ENCODE measurements at regions not wholly inside any gene's neighbourhood (a gene's known extent, or its start where the extent isn't known, plus 50 kb on each side); places are given as distances from the start of the nearest gene placed in this dataset.

DNA sequence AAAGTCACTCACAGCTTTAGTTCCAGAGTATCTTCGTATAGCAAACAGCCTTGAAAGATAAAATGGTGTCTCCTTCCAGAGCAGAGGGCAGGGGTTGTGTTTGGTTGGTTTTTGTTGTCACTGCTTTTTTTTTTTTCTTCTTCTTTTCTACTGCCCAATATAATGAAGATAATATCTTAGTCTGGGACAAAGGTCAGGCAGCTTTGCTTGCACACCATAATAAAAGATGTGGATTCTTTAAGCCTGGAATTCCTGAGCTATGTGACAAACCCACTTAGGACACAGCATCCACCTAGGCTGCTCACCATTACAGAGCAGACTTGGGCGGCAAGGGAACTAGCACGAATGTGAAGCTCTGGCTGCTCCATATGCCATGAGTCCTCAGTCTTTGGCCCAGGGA, 165.6 kb upstream of the MIR17HG start:
- Histone ChIP-seq H3K27me3 (ENCODE audit: insufficient read depth, low read length) (no peaks in the 10 kb centered on the region), H3K9ac (ENCODE audit: low read depth, low read length) (no peak overlapping the region)

DNA sequence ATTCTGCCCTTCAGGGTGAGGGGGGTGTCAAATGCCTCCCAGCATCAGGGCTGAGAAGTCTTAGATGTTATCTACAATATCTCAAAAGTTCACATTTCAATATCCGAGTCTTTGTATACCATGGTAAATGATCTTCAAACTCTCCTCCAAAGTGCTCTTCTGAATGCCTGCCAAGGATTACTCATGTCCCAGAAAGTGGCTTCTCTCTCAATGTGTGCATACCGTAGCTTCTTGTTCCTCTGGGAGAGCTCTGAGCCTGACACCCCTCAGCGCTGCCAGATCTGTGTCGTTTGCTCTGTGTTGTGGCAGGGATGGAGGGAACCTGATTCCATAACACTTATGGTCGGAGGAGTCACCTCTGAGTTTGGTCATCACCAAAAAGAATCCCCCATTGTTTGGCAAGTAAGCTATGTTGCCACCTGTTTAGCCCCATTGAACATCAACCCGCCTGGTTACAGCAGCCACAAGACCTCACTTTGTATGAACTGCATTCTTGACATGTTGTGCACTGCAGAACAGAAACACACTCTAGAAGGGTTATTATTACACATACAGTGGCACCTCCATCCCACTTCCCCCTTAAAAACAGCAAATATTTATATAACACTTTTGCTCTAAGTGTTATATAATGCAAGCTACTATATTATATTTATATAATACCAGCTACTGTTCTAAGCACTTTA, 163.1 kb upstream of the MIR17HG start:
- no peaks in the 10 kb centered on the region for H3K9me3 ChIP-seq (ENCODE audit: insufficient read depth, low read depth, low read length)
- no peaks in the 10 kb centered on the region for H3K4me1 ChIP-seq (ENCODE audit: insufficient read depth, low read length)
- H3K27me3 ChIP-seq (ENCODE audit: insufficient read depth, low read length), result no peaks in the 10 kb centered on the region
- H3K36me3 ChIP-seq (ENCODE audit: insufficient read depth, low read depth, low read length), result no peaks in the 10 kb centered on the region
- no peak overlapping the region for H3K27ac ChIP-seq (ENCODE audit: low read length)
- no peak overlapping the region for H3K4me3 ChIP-seq (ENCODE audit: low read length)
- H3K9ac ChIP-seq (ENCODE audit: low read depth, low read length), result no peak overlapping the region

More for the DNA sequence above, 165.6 kb upstream of the MIR17HG start:
- Histone ChIP-seq H3K4me1 (ENCODE audit: insufficient read depth, low read length) (no peaks in the 10 kb centered on the region), H3K9me3 (ENCODE audit: insufficient read depth, low read depth, low read length) (no peaks in the 10 kb centered on the region), H3K36me3 (ENCODE audit: insufficient read depth, low read depth, low read length) (no peaks in the 10 kb centered on the region), H3K27ac (ENCODE audit: low read length) (no peak overlapping the region), H3K4me3 (ENCODE audit: low read length) (no peak overlapping the region)

DNA sequence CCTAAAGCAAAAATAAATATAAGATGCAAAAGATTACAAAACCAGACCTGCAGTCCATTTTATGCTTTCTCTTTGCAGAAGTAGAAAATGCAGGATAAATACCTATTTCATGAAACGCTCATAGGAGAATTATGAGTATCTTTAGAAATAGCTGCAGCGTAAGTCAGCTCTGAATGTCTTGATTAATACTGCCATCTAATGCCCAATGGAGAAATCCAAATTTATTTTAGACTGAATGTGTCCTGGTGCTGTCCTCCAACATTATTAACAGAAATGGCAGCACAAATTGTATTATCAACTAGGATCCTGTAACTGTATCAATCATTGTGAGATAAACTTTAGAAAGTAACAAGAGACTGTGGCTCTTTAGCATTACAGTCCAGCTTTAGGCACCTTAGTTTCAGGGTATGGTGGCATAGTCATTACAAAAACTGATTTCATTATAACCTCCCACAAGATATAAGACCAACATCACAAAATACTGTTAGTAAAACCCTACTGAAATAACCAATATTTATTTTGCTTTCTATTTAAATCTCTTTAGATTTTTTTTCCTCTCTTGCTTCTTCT, 162.1 kb upstream of the MIR17HG start:
- no peak overlapping the region for H3K27ac ChIP-seq (ENCODE audit: low read length)
- no peaks in the 10 kb centered on the region for H3K27me3 ChIP-seq (ENCODE audit: insufficient read depth, low read length)
- H3K9ac ChIP-seq (ENCODE audit: low read depth, low read length), result no peak overlapping the region
- no peaks in the 10 kb centered on the region for H3K4me1 ChIP-seq (ENCODE audit: insufficient read depth, low read length)
- H3K9me3 ChIP-seq (ENCODE audit: insufficient read depth, low read depth, low read length), result no peaks in the 10 kb centered on the region
- no peak overlapping the region for H3K4me3 ChIP-seq (ENCODE audit: low read length)
- H3K36me3 ChIP-seq (ENCODE audit: insufficient read depth, low read depth, low read length), result no peaks in the 10 kb centered on the region

DNA sequence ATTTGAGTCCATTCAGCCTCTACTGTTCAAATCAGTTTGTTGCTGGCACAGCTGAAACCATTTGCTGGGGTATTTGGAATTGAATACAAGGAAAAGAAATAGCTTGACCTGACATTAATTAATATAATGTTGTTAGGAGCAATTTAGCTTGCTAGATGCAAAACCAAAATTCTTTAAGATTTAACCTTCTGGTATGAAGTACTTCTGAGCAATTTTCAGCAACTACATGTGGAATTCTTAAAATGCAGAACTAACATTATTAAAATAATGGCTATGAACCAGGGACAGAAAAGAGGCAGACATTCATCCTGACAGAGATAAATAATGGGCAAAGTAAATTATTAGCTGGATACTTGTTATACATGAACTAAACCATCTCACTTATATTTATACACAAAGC, 160.0 kb upstream of the MIR17HG start:
- Histone ChIP-seq H3K9me3 (ENCODE audit: insufficient read depth, low read depth, low read length) (no peaks in the 10 kb centered on the region), H3K27ac (ENCODE audit: low read length) (no peak overlapping the region), H3K4me1 (ENCODE audit: insufficient read depth, low read length) (no peaks in the 10 kb centered on the region), H3K9ac (ENCODE audit: low read depth, low read length) (no peak overlapping the region), H3K27me3 (ENCODE audit: insufficient read depth, low read length) (no peaks in the 10 kb centered on the region), H3K36me3 (ENCODE audit: insufficient read depth, low read depth, low read length) (no peaks in the 10 kb centered on the region), H3K4me3 (ENCODE audit: low read length) (no peak overlapping the region)

DNA sequence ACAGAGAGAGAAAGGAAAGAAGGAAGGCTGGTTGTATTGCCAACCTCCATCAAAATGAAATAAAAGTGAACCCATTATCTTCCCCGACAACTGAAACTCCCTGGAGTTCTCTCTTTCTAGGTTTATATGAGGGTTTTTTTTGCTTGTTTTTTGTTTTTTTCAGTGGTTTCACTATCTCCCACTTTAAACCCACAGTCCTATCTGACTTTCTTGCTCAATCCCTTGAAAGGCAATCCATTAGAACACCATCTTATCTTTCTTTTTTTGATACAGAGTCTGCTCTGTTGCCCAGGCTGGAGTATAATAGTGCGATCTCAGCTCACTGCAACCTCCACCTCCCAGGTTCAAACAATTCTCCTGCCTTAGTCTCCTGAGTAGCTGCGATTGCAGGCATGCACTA, 158.0 kb upstream of the MIR17HG start:
- Histone ChIP-seq H3K4me3 (ENCODE audit: low read length) (no peak overlapping the region), H3K4me1 (ENCODE audit: insufficient read depth, low read length) (no peaks in the 10 kb centered on the region), H3K36me3 (ENCODE audit: insufficient read depth, low read depth, low read length) (no peaks in the 10 kb centered on the region), H3K9me3 (ENCODE audit: insufficient read depth, low read depth, low read length) (no peaks in the 10 kb centered on the region), H3K27me3 (ENCODE audit: insufficient read depth, low read length) (no peaks in the 10 kb centered on the region), H3K9ac (ENCODE audit: low read depth, low read length) (no peak overlapping the region), H3K27ac (ENCODE audit: low read length) (no peak overlapping the region)

DNA sequence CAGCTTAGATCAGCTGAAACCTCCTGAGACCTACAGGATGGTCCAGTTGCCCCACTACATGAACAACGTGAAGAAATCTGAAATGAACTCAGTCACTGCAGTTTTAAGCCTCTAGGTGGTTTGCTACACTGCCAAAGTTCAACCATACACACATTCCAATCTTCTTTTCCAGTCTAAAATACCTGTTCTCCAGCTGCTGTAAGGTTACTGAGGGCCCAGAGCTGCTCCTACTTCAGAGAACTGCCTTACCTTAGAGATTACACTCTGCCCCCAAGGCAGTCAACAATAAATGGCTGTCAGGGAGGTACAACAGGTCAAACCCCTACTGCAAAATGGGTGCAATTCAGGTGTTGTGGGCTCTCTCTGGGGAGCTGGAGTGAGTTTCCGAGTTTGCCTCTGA, 154.1 kb upstream of the MIR17HG start:
- H3K27me3 ChIP-seq (ENCODE audit: insufficient read depth, low read length), result no peaks in the 10 kb centered on the region
- H3K4me3 ChIP-seq (ENCODE audit: low read length), result no peak overlapping the region
- no peak overlapping the region for H3K9ac ChIP-seq (ENCODE audit: low read depth, low read length)
- H3K4me1 ChIP-seq (ENCODE audit: insufficient read depth, low read length), result no peaks in the 10 kb centered on the region
- H3K9me3 ChIP-seq (ENCODE audit: insufficient read depth, low read depth, low read length), result no peaks in the 10 kb centered on the region
- no peak overlapping the region for H3K27ac ChIP-seq (ENCODE audit: low read length)
- H3K36me3 ChIP-seq (ENCODE audit: insufficient read depth, low read depth, low read length), result no peaks in the 10 kb centered on the region

DNA sequence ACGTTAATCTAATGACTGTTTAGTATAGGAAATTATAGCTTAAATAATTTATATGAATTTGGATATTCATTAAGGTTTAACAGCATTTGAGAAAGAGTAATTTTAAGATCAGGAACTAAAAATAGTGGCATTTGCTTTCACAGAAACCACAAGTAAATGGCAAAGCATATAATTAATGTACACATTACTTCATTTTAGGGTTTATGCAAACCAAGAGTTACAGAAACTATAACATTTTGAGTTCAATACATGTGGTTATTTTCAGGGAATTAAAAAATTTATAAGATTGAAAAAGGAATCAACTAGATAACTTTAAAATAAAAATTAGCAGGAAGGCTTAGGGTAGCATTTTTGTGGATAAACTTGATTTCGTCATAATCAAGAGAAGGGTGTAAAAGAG, 151.7 kb upstream of the MIR17HG start:
- Histone ChIP-seq H3K36me3 (ENCODE audit: insufficient read depth, low read depth, low read length) (no peaks in the 10 kb centered on the region), H3K9me3 (ENCODE audit: insufficient read depth, low read depth, low read length) (no peaks in the 10 kb centered on the region), H3K27ac (ENCODE audit: low read length) (no peak overlapping the region), H3K4me1 (ENCODE audit: insufficient read depth, low read length) (no peaks in the 10 kb centered on the region), H3K9ac (ENCODE audit: low read depth, low read length) (no peak overlapping the region), H3K27me3 (ENCODE audit: insufficient read depth, low read length) (no peaks in the 10 kb centered on the region), H3K4me3 (ENCODE audit: low read length) (no peak overlapping the region)

DNA sequence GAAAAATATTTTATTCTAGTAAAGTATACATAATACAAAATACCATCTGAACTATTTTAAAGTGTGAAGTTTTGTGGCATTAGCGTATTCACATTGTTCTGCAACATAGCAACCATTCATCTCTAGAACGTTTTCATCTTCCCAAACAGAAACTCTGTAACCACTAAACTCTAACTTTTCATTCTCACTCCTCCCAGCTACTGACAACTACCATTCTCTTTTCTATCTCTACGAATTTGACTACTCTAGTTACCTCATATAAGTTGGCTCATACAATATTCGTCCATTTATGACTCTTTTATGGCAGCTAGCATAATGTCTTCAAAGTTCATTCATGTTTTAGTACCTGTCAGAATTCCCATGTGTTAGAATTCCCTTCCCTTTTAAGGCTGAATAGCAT, 150.5 kb upstream of the MIR17HG start:
- Histone ChIP-seq H3K36me3 (ENCODE audit: insufficient read depth, low read depth, low read length) (no peaks in the 10 kb centered on the region), H3K9me3 (ENCODE audit: insufficient read depth, low read depth, low read length) (no peaks in the 10 kb centered on the region), H3K27ac (ENCODE audit: low read length) (no peak overlapping the region), H3K27me3 (ENCODE audit: insufficient read depth, low read length) (no peaks in the 10 kb centered on the region), H3K9ac (ENCODE audit: low read depth, low read length) (no peak overlapping the region), H3K4me3 (ENCODE audit: low read length) (no peak overlapping the region), H3K4me1 (ENCODE audit: insufficient read depth, low read length) (no peaks in the 10 kb centered on the region)

DNA sequence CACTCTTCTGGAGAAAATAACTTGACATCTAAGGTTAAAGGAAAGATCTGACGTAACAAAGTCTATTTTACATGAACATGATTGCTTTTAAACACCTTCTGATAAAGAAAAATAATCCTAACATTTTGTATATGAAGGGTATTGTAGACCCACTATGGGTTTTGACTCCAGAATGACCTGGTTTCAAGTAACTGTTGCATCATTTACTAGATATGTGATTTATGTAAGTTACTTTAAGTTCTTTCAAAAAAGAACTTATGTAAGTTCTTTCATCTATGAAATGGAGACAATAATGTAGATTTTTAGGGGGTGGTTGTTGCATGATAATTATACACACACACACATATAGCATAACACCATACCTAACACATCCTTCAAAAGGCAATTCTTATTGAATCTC, 147.6 kb upstream of the MIR17HG start:
- Histone ChIP-seq H3K27me3 (ENCODE audit: insufficient read depth, low read length) (no peaks in the 10 kb centered on the region), H3K4me3 (ENCODE audit: low read length) (no peak overlapping the region), H3K36me3 (ENCODE audit: insufficient read depth, low read depth, low read length) (no peaks in the 10 kb centered on the region), H3K4me1 (ENCODE audit: insufficient read depth, low read length) (peaks cover 11% of the 10 kb centered on the region), H3K9ac (ENCODE audit: low read depth, low read length) (no peak overlapping the region), H3K27ac (ENCODE audit: low read length) (no peak overlapping the region), H3K9me3 (ENCODE audit: insufficient read depth, low read depth, low read length) (no peaks in the 10 kb centered on the region)

DNA sequence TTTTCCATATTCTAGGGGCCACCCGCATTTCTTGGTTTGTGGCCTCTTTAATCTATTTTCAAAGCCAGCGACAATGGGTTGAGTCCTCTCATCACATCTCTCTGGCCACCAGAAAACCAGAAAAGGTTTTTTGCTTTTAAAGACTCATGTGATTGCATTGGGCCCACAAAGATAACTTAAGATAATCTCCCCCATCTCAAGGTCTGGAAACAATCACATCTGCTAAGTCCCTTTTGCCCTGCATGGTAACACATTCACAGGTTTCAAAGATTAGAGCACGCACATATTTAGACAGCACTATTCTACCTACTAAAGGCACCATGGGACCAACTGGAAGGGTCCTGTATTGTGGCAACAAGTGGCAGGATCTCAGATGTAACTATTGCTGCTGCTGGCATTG, 147.0 kb upstream of the MIR17HG start:
- peaks cover 11% of the 10 kb centered on the region for H3K4me1 ChIP-seq (ENCODE audit: insufficient read depth, low read length)
- H3K4me3 ChIP-seq (ENCODE audit: low read length), result no peak overlapping the region
- no peaks in the 10 kb centered on the region for H3K36me3 ChIP-seq (ENCODE audit: insufficient read depth, low read depth, low read length)
- H3K9ac ChIP-seq (ENCODE audit: low read depth, low read length), result no peak overlapping the region
- H3K9me3 ChIP-seq (ENCODE audit: insufficient read depth, low read depth, low read length), result no peaks in the 10 kb centered on the region
- no peak overlapping the region for H3K27ac ChIP-seq (ENCODE audit: low read length)
- no peaks in the 10 kb centered on the region for H3K27me3 ChIP-seq (ENCODE audit: insufficient read depth, low read length)

DNA sequence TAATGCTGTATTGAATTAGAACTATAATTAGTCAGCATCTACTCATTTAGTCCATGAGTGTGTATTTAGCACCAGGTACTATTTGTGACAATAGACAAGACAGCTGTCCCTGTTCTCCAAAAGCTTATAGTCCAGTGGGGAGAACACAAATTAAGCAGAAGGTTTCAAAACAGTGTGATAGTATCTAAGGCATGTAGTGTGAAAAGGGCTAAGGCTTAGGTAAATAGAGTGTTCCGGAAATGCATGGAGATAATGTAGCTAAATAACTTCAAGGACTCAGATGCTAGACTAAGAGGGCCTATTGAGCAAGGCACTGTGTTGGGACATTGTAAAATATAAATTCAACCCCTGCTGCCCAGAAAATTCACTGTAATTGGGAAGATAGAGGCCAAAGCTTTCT, 144.1 kb upstream of the MIR17HG start:
- Histone ChIP-seq H3K4me1 (ENCODE audit: insufficient read depth, low read length) (peaks cover 11% of the 10 kb centered on the region), H3K9ac (ENCODE audit: low read depth, low read length) (no peak overlapping the region), H3K27me3 (ENCODE audit: insufficient read depth, low read length) (no peaks in the 10 kb centered on the region), H3K27ac (ENCODE audit: low read length) (no peak overlapping the region), H3K9me3 (ENCODE audit: insufficient read depth, low read depth, low read length) (no peaks in the 10 kb centered on the region), H3K36me3 (ENCODE audit: insufficient read depth, low read depth, low read length) (no peaks in the 10 kb centered on the region), H3K4me3 (ENCODE audit: low read length) (no peak overlapping the region; the same call in 1 of the 2 replicates)

DNA sequence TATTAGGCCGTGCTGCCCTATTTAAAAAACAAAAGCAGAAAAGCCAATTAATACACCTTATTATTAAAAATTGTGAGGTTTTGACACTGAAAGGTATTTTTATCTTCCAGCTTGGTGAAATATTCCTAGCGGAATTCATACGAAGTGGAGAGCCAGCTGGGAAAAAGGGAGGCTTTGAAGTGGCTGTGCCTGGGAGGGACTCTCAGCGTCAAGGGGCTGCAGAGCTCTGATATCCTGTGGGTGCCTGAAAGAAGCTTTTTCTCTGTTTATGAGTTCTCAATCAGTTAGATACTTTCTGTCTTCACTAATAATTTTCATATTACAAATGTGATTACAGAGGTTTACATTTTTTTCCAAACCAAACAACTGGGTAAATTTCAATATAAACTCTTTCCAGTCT, 140.2 kb upstream of the MIR17HG start:
- H3K4me1 ChIP-seq (ENCODE audit: insufficient read depth, low read length), result peaks cover 12% of the 10 kb centered on the region
- H3K4me3 ChIP-seq (ENCODE audit: low read length), result no peak overlapping the region
- H3K9ac ChIP-seq (ENCODE audit: low read depth, low read length), result no peak overlapping the region
- H3K9me3 ChIP-seq (ENCODE audit: insufficient read depth, low read depth, low read length), result no peaks in the 10 kb centered on the region; the same call in 1 of the 2 replicates
- no peak overlapping the region for H3K27ac ChIP-seq (ENCODE audit: low read length)
- H3K27me3 ChIP-seq (ENCODE audit: insufficient read depth, low read length), result no peaks in the 10 kb centered on the region
- H3K36me3 ChIP-seq (ENCODE audit: insufficient read depth, low read depth, low read length), result no peaks in the 10 kb centered on the region
